SH-SY5Y (cell line): ENCODE measurements at regions not wholly inside any gene's neighbourhood (a gene's known extent, or its start where the extent isn't known, plus 50 kb on each side); places are given as distances from the start of the nearest gene placed in this dataset.

ENCODE experiments used
- GATA2 ChIP-seq: IDR thresholded peaks from 2 replicates; pipeline ENCODE4 v1.6.1; 2011; ENCODE audit warnings: mild to moderate bottlenecking, low read depth, low read length
- GATA3 ChIP-seq: IDR thresholded peaks from 2 replicates; pipeline ENCODE4 v1.6.1; 2011; ENCODE audit warnings: low read depth, mild to moderate bottlenecking, low read length, moderate library complexity

DNA sequence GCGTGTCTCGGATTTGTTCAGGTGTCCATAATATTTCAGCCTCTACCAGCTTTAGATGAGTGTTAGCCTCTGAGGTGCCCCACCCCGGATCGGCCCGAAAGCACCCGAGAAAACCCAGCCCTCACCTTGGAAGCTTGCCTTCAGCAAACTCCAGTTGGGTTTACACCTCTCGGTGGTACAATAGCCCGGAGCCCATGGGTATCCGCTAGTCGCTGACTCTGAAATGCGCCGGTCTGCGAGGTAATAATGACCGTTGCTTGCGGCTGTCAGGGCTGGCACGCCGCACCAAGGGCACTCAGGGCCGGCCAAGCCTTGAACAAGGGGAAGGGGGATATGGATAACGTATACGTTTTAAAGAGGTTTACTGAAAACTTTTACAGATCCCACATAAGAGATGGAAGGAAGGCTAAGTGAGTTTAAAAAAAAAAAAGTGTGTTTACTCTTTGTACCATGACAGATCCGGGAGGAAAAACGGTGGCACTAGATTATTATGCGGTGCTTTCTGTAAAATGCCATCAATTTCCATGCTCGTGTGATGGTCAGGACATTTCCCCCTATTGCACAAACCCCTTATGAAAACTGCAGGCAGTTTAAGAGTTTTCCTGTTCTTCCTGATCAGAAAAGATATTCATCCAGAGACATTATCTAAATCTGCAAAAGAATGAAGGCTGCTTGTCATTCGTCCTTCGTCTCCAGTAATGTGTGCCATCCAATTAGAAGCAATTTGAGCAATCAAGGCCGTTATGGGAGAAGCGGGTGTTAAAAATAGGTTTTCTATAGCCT lies 124.2 kb downstream of the TMEM161B start:
- TF ChIP-seq GATA2 (no peak), GATA3 (no peak)

DNA sequence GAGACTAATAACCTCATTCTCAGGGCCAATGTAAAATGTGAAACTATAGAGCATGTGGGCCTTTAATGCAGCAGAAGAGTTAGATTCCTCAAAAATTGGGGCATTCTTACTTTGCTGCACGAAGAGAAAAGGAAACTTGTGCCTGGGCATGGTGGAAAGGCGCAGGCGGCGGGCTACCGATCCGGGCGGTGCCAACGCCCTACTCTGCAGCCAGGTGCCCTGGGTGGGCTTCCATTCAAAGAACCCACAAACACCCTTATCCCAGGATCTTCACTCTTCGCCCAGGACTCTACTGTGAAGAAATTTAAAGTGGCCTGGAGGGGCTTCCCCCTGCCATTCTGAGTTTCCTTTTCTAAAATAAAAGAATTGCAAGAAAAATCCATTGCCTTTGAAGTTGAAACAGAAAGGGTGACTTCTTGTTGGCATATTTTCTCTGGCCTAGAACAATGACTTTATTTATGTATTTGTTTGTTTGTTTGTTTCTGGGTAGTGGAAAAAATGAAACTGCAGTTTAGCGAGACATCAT lies 124.9 kb downstream of the TMEM161B start:
- TF ChIP-seq GATA2: no peak
- TF ChIP-seq GATA3: no peak

DNA sequence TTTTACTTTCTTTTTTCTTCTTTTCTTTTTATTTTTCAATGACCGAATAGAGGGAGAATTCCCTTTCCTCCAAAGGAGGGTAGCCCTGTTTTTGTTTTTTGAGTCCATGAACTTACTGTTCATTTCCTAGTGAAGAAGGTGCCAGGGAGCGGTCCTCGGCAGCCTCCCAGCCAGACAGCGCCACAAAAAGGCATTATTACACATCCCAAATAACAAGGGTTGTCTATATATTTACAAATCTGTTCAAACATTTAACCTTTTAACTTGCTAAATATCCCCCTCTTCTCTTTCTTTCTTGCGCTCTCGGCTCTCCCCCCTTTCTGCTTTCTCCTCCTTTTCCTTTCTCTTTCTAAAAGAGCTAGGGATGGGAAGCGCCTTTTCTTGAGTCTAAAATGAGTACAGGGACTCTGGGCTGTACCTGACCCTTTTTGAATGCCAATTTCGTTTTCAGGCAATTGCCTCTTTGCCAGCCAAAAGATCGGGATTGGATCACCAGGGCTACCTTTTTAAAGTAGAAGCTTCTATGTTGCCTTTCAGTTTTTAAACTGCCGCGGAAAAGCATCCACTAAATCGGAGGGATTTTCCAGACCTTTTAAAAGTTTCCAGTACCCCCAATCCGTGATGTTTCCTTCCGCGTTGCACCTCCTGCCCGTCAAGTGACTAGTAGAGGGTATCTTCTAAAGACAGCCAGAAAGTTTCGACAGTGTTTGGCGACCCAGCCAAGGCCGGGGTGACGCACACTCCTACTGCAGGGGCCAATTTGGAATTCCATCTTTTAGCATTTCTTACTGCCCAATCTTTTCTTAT lies 125.6 kb downstream of the TMEM161B start:
- TF ChIP-seq GATA3 (no peak), GATA2 (no peak)

DNA sequence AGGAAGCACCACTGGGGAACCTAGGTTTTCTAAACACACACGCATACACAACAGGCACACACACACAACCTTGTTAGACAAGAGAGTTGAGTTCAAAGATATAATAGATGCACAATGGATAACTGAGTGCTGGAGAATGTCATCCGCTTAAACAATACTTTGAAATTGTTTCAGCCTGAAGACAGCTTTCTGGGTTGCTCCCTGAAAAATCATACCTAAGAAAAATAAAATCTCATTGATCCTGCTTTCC lies 126.1 kb downstream of the TMEM161B start:
- TF ChIP-seq GATA2 (no peak), GATA3 (no peak)

DNA sequence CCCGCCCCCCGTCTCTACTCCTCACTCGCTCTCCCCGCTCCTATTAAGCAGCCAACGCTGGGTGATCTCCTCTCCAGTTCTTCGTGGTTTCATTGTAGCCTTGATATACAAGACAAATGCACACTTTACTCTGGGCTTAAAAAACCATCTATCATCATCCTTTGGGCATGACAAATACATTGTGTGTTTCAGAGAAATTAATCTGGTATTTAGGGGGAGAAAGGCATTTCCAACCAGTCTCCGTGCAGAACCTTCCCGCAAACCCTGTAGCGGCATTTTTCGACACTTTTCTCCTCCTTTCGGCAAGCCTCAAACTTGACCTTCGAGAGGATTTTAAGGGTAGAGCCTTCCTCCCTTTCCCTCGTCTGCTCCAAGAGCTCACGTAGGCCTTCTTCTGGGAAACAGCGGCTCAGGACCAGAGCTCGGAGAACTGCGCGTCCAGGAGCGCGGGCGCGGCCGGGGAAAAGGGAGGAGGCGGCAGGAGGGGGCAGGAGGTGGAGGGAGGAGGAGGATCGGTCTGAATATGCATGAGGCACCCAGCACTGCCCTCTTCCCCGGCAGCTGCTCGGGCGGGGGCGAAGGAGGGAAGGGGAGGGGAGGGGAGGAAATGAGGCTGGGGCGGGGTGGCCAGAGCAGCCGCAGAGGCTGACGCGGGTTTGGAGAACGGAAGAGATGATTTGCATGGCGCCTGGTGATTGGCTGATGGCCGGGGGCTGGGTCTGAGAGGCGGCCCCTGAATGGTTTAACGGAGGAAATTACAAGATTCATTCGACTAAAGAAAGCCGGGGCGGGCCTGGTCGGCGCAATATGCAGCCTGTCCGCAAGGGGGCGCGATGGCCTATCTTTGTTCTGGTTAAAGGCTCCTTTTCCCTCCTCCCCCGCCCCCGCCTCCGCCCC lies 127.5 kb downstream of the TMEM161B start:
- TF ChIP-seq GATA3 (no peak), GATA2 (no peak)

DNA sequence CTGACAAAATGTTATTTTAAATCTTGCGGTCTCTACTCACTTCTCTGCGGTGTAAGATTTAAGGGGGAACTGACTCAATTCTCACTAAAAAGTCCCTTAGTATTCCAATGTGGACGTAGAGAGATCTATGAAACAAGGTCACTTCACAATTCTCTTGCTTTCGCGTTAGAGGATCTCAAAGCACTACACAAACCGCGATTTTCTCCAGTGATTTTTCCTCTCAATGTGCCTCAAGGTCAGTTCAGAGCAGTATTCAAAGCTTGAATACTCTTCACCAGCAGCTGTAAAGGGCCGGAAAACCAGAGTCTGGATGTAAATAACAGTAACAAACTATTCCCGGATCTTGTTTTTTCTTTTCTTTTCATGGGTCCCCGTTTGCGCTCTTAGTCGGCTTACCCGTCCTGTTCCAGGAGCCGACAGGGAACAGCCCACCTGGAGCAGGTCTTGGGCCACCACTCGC lies 128.2 kb downstream of the TMEM161B start:
- no peak for TF ChIP-seq GATA2

DNA sequence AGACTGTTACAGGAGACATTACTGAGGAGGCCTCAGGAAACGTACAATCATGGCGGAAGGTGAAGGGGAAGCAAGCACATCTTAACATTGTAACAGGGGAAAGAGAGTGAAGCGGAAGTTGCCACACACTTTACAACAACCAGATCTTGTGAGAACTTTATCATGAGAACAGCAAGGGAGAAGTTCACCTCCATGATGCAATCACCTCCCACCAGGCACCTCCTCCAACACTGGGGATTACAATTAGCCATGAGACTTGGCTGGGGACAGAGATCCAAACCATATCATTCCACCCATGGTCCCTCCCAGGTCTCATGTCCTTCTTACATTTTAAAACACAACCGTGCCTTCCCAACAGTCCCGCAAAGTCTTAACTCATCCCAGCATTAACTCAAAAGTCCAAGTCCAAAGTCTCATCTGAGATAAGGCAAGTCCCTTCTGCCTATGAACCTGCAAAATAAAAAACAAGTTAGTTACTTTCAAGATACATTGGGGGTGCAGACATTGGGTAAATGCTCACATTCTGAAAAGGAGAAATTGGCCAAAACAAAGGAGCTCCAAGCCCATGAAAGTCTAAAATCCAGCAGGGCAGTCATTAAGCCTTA lies 138.3 kb downstream of the TMEM161B start:
- TF ChIP-seq GATA2: no peak
- no peak for TF ChIP-seq GATA3

DNA sequence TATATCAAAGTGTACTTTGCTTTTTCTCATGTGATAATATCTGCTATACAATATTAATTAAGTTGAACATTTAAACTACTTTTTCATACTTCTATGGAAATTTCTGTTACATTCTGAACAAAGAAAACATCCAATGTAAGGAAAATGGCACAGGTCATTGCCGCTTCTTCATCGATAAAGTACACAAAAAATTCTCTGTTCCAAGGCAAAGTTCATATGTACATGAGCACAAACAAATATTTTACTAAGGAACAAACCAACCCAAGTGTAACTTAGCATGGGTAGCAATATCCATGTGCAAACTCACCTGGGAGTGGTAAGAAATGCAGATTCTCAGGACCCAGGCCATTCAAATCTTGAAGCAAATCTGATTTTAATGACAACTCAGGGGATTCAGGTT lies 139.8 kb downstream of the TMEM161B start:
- no peak for TF ChIP-seq GATA2
- TF ChIP-seq GATA3: no peak

DNA sequence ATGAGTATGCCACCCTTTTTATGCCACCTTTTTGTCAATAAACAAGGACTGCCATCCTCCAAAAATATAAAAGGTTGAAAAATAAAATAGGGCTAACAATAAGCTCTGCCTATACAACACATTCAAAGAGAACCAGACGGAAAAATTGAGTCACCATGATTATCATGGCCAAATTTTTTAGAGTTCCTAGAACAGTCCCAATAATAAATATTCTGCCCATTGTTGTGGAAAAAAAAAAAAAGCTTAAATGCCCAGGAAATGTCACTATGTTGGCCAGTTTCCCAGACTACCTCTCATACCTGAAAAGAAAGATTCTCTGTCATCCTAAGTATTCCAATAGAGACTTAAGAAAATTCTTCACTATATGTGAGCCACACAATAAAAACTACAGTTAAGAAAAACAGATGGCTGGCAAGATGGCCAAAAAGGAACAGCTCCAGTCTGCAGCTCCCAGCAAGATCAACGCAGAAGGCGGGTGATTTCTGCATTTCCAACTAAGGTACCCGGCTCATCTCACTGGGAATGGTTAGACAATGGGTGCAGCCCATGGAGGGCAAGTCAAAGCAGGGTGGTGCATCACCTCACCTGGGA lies 149.0 kb downstream of the TMEM161B start:
- no peak for TF ChIP-seq GATA2
- TF ChIP-seq GATA3: no peak

DNA sequence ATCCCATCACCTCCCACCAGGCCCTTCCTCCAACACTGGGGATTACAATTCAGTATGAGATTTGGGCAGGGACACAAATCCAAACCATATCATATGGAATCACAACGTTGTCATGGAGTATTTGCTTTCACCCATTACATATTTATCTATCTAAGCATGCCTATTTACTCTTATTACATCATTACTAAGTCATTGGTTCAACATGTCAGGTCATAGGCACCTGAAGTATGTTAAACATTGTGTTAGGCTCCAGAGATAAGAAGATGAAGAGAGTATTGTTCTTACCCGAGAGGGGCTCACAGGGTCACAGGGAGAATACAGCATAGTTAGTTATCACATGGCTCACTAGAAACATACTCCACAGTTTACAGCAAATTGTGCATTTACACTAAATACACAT lies 150.5 kb downstream of the TMEM161B start:
- TF ChIP-seq GATA2 (no peak), GATA3 (no peak)

DNA sequence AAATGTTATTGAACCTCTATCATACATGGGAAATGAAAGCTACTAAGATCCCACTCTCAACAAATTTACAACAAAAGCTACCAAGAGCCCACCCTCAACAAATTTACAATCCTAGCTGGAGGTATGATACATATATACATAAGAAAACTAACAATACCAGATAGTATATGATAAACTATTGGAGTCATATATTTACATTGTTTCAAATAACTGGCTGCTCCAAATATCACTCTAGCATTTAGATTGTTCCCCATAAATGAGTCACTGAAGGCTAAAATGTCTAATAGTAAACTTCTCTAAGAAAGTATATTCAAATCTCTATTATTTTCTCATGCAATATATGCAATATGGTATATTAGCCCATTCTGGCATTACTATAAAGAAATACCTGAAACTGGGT lies 151.1 kb downstream of the TMEM161B start:
- TF ChIP-seq GATA3 (no peak), GATA2 (no peak)

DNA sequence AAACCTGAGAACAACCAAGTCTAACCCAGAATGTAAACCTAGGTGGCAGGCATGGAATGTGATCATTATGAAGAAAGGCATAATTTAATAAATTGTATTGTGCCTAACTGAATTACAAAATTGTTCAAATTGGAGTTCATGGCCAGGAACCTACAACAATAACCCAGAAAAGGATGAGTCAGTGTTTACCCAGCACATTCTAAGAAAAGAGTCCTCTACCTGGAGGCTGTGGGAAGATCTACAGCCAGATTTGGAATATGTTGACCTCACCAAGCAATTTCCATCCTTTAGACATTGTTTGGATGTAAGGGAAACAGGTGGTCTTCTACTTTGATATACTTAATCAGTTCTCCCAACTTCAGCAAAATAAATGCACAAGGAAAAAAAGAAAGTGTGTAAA lies 152.2 kb downstream of the TMEM161B start:
- no peak for TF ChIP-seq GATA3
- TF ChIP-seq GATA2: no peak

DNA sequence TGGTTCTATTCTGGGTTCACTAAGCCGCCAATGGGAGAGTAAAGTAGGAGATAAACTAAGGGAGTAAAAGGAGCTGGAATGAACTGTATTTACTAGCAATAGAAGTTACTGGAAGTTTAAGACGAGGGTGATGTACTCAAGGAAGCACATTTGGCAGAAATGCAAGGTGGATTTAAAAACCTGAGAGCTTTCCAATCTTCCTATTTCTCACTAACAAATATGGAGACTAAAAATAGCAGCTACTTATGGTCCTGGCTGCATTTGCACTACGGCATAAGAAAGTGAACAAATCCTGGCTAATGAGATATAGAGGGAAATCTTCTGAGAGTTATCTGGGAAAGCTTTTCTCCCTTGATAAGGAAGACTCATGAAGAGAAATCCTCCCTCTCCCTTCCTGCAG lies 153.4 kb downstream of the TMEM161B start:
- TF ChIP-seq GATA3: no peak
- no peak for TF ChIP-seq GATA2

DNA sequence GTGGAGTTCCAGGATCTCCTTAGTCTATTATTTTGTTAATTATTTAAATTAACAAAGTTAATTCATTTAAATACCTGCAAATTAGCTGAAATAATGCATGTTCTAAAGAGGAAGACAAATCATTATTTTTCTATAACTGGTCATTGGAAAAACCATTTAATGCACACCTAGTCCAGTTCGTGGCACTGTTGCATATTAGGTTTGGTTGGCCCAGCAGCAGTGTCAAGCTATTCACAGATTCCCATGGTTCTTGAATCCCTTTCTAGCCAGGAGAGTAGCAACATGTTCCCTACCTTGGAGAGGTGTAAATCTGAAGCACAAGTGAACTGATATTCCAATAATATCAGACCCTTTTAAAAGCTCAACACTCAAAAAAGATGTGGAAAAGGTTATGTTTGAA lies 155.2 kb downstream of the TMEM161B start:
- TF ChIP-seq GATA3: no peak
- TF ChIP-seq GATA2: no peak
